ENCODE measurements at regions not wholly inside any gene's neighbourhood (a gene's known extent, or its start where the extent isn't known, plus 50 kb on each side); places are given as distances from the start of the nearest gene placed in this dataset.

GRCh38 chr16:11446566-11447119 lies 101.4 kb downstream of the RMI2 start:
- TF ChIP-seq CTCF (IDR thresholded peaks at IDR 0.05) = no peak
- TF ChIP-seq POLR2AphosphoS5 (IDR thresholded peaks at IDR 0.05) = no peak
